Islet precursor cell (in vitro differentiated cells): ENCODE measurements at regions not wholly inside any gene's neighbourhood (a gene's known extent, or its start where the extent isn't known, plus 50 kb on each side); places are given as distances from the start of the nearest gene placed in this dataset.

ENCODE experiments used
- DNase-seq: peaks from one replicate; pipeline ENCODE4 v3.0.0-alpha.2; 2018

GRCh38 chr3:98954791-98955604 lies 53.5 kb upstream of the DCBLD2 start:
- no peak for DNase-seq

GRCh38 chr3:98954242-98954641 lies 52.7 kb upstream of the DCBLD2 start:
- no peak for DNase-seq

DNA sequence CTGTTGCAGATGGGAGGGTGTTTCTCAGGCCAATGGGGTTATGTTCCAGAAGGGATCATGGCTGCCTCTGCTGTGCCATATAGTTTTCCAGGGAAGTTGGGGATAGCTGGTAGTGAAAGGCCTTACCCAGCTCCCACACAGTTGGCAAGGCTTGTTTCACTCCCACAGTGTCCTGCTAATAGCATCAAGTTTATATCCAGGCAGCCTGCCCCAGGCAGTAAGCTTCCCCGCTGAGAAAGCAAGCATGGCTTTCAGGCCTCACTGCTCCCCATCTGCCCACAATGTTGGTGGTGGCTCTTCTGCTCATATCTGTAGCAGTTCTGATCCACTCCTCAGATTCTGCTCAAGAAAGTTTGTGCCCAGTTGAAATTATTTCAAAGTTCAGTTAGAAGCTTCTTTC lies 50.9 kb upstream of the DCBLD2 start:
- no peak for DNase-seq
